Ovary (tissue), 7 donors: ENCODE measurements at regions not wholly inside any gene's neighbourhood (a gene's known extent, or its start where the extent isn't known, plus 50 kb on each side); places are given as distances from the start of the nearest gene placed in this dataset.

ENCODE experiments used
- DNase-seq, 5 donors: peaks; one replicate each; pipeline ENCODE4 v3.0.0-alpha.2; 2019 to 2020
- H3K27ac ChIP-seq, 2 donors: fragments of 200-600 bp; one replicate each; pipeline versions ENCODE4 v1.5.1 to v1.8.0; 2019 to 2022
- H3K27me3 ChIP-seq: fragments of 200-600 bp; one replicate; pipeline ENCODE4 v1.8.0; 2022
- H3K36me3 ChIP-seq: fragments of 200-600 bp; sonication (generic); one replicate; pipeline ENCODE4 v1.5.1; 2019
- H3K4me1 ChIP-seq: one replicate; pipeline ENCODE4 v1.8.1; 2013; ENCODE audit warnings: mild to moderate bottlenecking, moderate library complexity; ENCODE audit not compliant: insufficient read depth
- H3K4me3 ChIP-seq: fragments of 200-600 bp; sonication (generic); one replicate; pipeline ENCODE4 v1.5.1; 2017
- H3K9me3 ChIP-seq, 2 donors: fragments of 200-600 bp in 1 of 2; sonication (generic) in 1 of 2; one replicate each; pipeline versions ENCODE4 v1.5.1 to v1.8.1; 2013 to 2019; ENCODE audit warnings: mild to moderate bottlenecking in 1 of 2, moderate library complexity in 1 of 2
- CTCF ChIP-seq, 3 donors: fragments of 450-650 bp in 2 of 3; fragments of 200-600 bp in 1 of 3; IDR thresholded peaks; one replicate each; pipeline versions ENCODE4 v1.5.1 to v1.8.0; 2016 to 2022; ENCODE audit warnings: antibody characterized with exemption in 3 of 3, mild to moderate bottlenecking in 1 of 3
- EP300 ChIP-seq: sonication (generic); formaldehyde crosslinking; IDR thresholded peaks from one replicate; pipeline ENCODE4 v1.6.1; 2017; ENCODE audit warnings: antibody characterized with exemption
- POLR2A ChIP-seq: fragments of 450-650 bp; IDR thresholded peaks from one replicate; pipeline ENCODE4 v1.6.1; 2017; ENCODE audit warnings: antibody characterized with exemption, mild to moderate bottlenecking, moderate library complexity
- whole genome bisulfite sequencing, 3 donors: extraction: QIAGEN DNeasy Blood & Tissue Kit in 1 of 3; methylation state at CpG; one replicate each; pipeline versions ENCODE4 v1.1.5 to v1.1.7; 2013 to 2017; 5-methylcytosine and 5-hydroxymethylcytosine counted together
- intact Hi-C, 4 donors: fragments of 100-400 bp; cut with DNase I; formaldehyde crosslinking; loops; one replicate each; pipeline versions ENCODE4 v1.11.0 to v1.15.1; 2022 to 2023
- donor health status: DM: no; HTN: no; CAD: no; lungs with moderate emphysema.
- donor health status: DM: no; HTN: no; CAD: no.
- donor health status: Bipolar disorder and iron deficiency.
- donor health status: DM: no; HTN: no; CAD: no.
- donor health status: DM: yes; HTN: yes; CAD: no.

GRCh38 chr12:114479831-114480230 lies 73.9 kb upstream of the TBX5 start:
- H3K4me3 ChIP-seq = no peak overlapping the region
- 2 to 4% (median 2%) methylated on average over 22 of the region's 22 CpGs for WGBS, 3 donors
- H3K4me1 ChIP-seq = no peaks in the 10 kb centered on the region
- H3K9me3 ChIP-seq = no peaks in the 10 kb centered on the region
- TF ChIP-seq POLR2A (no peak), CTCF (IDR thresholded peaks at IDR 0.05) (no peak), EP300 (no peak)
- intact Hi-C loops = no loop called here
- no peak overlapping the region for H3K27ac ChIP-seq
- no peaks in the 10 kb centered on the region for H3K27me3 ChIP-seq
- no peak for DNase-seq
- H3K36me3 ChIP-seq = no peaks in the 10 kb centered on the region

- Histone ChIP-seq H3K9me3 (no peaks in the 10 kb centered on the region), H3K4me1 (no peaks in the 10 kb centered on the region), H3K27ac (no peak overlapping the region), H3K4me3 (no peak overlapping the region), H3K36me3 (no peaks in the 10 kb centered on the region), H3K27me3 (no peaks in the 10 kb centered on the region)
- TF ChIP-seq POLR2A (no peak), EP300 (no peak), CTCF (IDR thresholded peaks at IDR 0.05) (no peak)
- WGBS, 3 donors = 9 to 17% (median 16%) methylated on average over 5 of the region's 5 CpGs
- DNase-seq = no peak
- intact Hi-C loops = no loop called here
These were observed 72.9 kb upstream of the TBX5 start for GRCh38 chr12:114478865-114479264.

GRCh38 chr12:114477989-114478395 lies 72.0 kb upstream of the TBX5 start:
- H3K27me3 ChIP-seq = no peaks in the 10 kb centered on the region
- H3K36me3 ChIP-seq = no peaks in the 10 kb centered on the region
- no peak for DNase-seq
- no peaks in the 10 kb centered on the region for H3K4me1 ChIP-seq
- intact Hi-C loops = no loop called here
- WGBS, 3 donors = 4 to 8% (median 7%) methylated on average over 5 of the region's 5 CpGs
- TF ChIP-seq CTCF (IDR thresholded peaks at IDR 0.05) = no peak
- TF ChIP-seq POLR2A = no peak
- no peak for TF ChIP-seq EP300
- H3K4me3 ChIP-seq = no peak overlapping the region
- no peak overlapping the region for H3K27ac ChIP-seq
- H3K9me3 ChIP-seq = no peaks in the 10 kb centered on the region

GRCh38 chr12:114476159-114476558 lies 70.2 kb upstream of the TBX5 start:
- intact Hi-C loops = no loop called here
- TF ChIP-seq EP300 (no peak), CTCF (IDR thresholded peaks at IDR 0.05) (no peak), POLR2A (no peak)
- H3K27me3 ChIP-seq = no peaks in the 10 kb centered on the region
- no peaks in the 10 kb centered on the region for H3K4me1 ChIP-seq
- H3K27ac ChIP-seq = no peak overlapping the region
- no peak overlapping the region for H3K4me3 ChIP-seq
- 29 to 35% (median 32%) methylated on average over 2 of the region's 2 CpGs for whole genome bisulfite sequencing, 3 donors
- DNase-seq = no peak
- no peaks in the 10 kb centered on the region for H3K36me3 ChIP-seq
- H3K9me3 ChIP-seq = no peaks in the 10 kb centered on the region

- no peaks in the 10 kb centered on the region for H3K36me3 ChIP-seq
- 63 to 71% (median 66%) methylated on average over 3 of the region's 3 CpGs for WGBS, 3 donors
- no peak for DNase-seq
- H3K4me1 ChIP-seq = no peaks in the 10 kb centered on the region
- TF ChIP-seq CTCF (IDR thresholded peaks at IDR 0.05) = no peak
- no peaks in the 10 kb centered on the region for H3K9me3 ChIP-seq
- intact Hi-C loops = no loop called here
- no peak overlapping the region for H3K4me3 ChIP-seq
- H3K27me3 ChIP-seq = no peaks in the 10 kb centered on the region
- no peak overlapping the region for H3K27ac ChIP-seq
These were observed 67.8 kb upstream of the TBX5 start for GRCh38 chr12:114473717-114474116.
